Neural cell (in vitro differentiated cells): ENCODE measurements at regions not wholly inside any gene's neighbourhood (a gene's known extent, or its start where the extent isn't known, plus 50 kb on each side); places are given as distances from the start of the nearest gene placed in this dataset.

Source experiments
- H2AFZ ChIP-seq: fragments of 200-600, 300-800 bp; sonication (generic), shearing (Covaris generic); 2 replicates; pipeline ENCODE4 v1.6.0; 2014; ENCODE audit warnings: low read depth, mild to moderate bottlenecking, antibody characterized with exemption, low read length, moderate library complexity
- H3F3A ChIP-seq: fragments of 200-600 bp; shearing (Covaris generic); 2 replicates; pipeline ENCODE4 v1.6.1; 2016; ENCODE audit warnings: mild to moderate bottlenecking, moderate library complexity, mixed read lengths, antibody characterized with exemption, low read length; ENCODE audit not compliant: insufficient read depth, poor library complexity, severe bottlenecking
- H3K27ac ChIP-seq: fragments of 200-600, 300-800 bp; sonication (generic), shearing (Covaris generic); 2 replicates; pipeline ENCODE4 v1.5.1; 2014; ENCODE audit warnings: mild to moderate bottlenecking, low read length, moderate library complexity
- H3K27me3 ChIP-seq: fragments of 300-800, 200-600 bp; sonication (generic), shearing (Covaris generic); 2 replicates; pipeline ENCODE4 v1.6.0; 2014; ENCODE audit warnings: mild to moderate bottlenecking, low read depth, low read length, moderate library complexity; ENCODE audit not compliant: insufficient read depth
- H3K36me3 ChIP-seq: fragments of 300-800, 200-600 bp; sonication (generic), shearing (Covaris generic); 2 replicates; pipeline ENCODE4 v1.5.1; 2014; ENCODE audit warnings: mild to moderate bottlenecking, antibody characterized with exemption, low read length, moderate library complexity; ENCODE audit not compliant: insufficient read depth
- H3K4me2 ChIP-seq: fragments of 300-800, 200-600 bp; sonication (generic), shearing (Covaris generic); 2 replicates; pipeline ENCODE4 v1.6.0; 2014; ENCODE audit warnings: mild to moderate bottlenecking, low read length
- H3K4me3 ChIP-seq: fragments of 300-800, 200-600 bp; sonication (generic), shearing (Covaris generic); 2 replicates; pipeline ENCODE4 v1.5.1; 2014; ENCODE audit warnings: mild to moderate bottlenecking, low read length, moderate library complexity
- H3K79me2 ChIP-seq: fragments of 200-600 bp; shearing (Covaris generic); replicated peaks from 2 replicates; pipeline ENCODE4 v1.6.0; 2014; ENCODE audit warnings: mild to moderate bottlenecking, low read length, moderate library complexity; ENCODE audit not compliant: insufficient read depth
- H3K9ac ChIP-seq: fragments of 300-800, 200-600 bp; sonication (generic), shearing (Covaris generic); 2 replicates; pipeline ENCODE4 v1.6.1; 2016; ENCODE audit warnings: mild to moderate bottlenecking, low read length, mixed read lengths
- H3K9me2 ChIP-seq: fragments of 200-600 bp; shearing (Covaris generic); 2 replicates; pipeline ENCODE4 v1.6.1; 2016; ENCODE audit warnings: mild to moderate bottlenecking, low read length, mixed read lengths; ENCODE audit not compliant: insufficient read depth
- H3K9me3 ChIP-seq: fragments of 200-600, 300-800 bp; sonication (generic), shearing (Covaris generic); 2 replicates; pipeline ENCODE4 v1.6.1; 2016; ENCODE audit warnings: mild to moderate bottlenecking, mixed run types, low read length, moderate library complexity, mixed read lengths
- H4K20me1 ChIP-seq: fragments of 200-600 bp; shearing (Covaris generic); 2 replicates; pipeline ENCODE4 v1.6.1; 2016; ENCODE audit warnings: mild to moderate bottlenecking, mixed run types; ENCODE audit not compliant: insufficient read depth
- CTCF ChIP-seq: fragments of 450-650 bp; IDR thresholded peaks from 2 replicates; pipeline ENCODE4 v1.5.1; 2014; ENCODE audit warnings: antibody characterized with exemption, mild to moderate bottlenecking, moderate library complexity; ENCODE audit not compliant: poor library complexity, severe bottlenecking
- EP300 ChIP-seq: fragments of 450-650 bp; conservative IDR thresholded peaks from 2 replicates; pipeline ENCODE4 v1.6.1; 2014; ENCODE audit warnings: antibody characterized with exemption, mild to moderate bottlenecking, moderate library complexity; ENCODE audit not compliant: poor library complexity, severe bottlenecking
- EZH2 ChIP-seq: fragments of 200-600, 300-800 bp; shearing (Covaris generic), sonication (generic); IDR thresholded peaks from 2 replicates; pipeline ENCODE4 v1.6.1; 2014; ENCODE audit warnings: antibody characterized with exemption, low read length, borderline replicate concordance, mild to moderate bottlenecking; ENCODE audit not compliant: insufficient read depth, poor library complexity, severe bottlenecking
- MXI1 ChIP-seq: fragments of 450-650 bp; conservative IDR thresholded peaks from 2 replicates; pipeline ENCODE4 v1.6.1; 2014; ENCODE audit warnings: antibody characterized with exemption, mild to moderate bottlenecking; ENCODE audit not compliant: poor library complexity, severe bottlenecking
- POLR2AphosphoS5 ChIP-seq: IDR thresholded peaks from 2 replicates; pipeline ENCODE4 v1.6.1; 2012
- RAD21 ChIP-seq: fragments of 450-650 bp; conservative IDR thresholded peaks from 2 replicates; pipeline ENCODE4 v1.6.1; 2014; ENCODE audit warnings: antibody characterized with exemption, mild to moderate bottlenecking, moderate library complexity
- REST ChIP-seq: IDR thresholded peaks from 2 replicates; pipeline ENCODE4 v1.6.1; 2012; ENCODE audit warnings: borderline replicate concordance
- SMC3 ChIP-seq: fragments of 450-650 bp; conservative IDR thresholded peaks from 2 replicates; pipeline ENCODE4 v1.6.1; 2014; ENCODE audit warnings: antibody characterized with exemption, mild to moderate bottlenecking, moderate library complexity; ENCODE audit not compliant: poor library complexity
- TAF1 ChIP-seq: IDR thresholded peaks from 2 replicates; pipeline ENCODE4 v1.6.1; 2012; ENCODE audit warnings: low read depth

- H2AFZ ChIP-seq = no peak overlapping the region
- H3K9ac ChIP-seq = no peak overlapping the region
- no peaks in the 10 kb centered on the region for H3K9me2 ChIP-seq
Measured at GRCh38 chr1:218502383-218502782, 157.2 kb downstream of the TGFB2 start.

GRCh38 chr1:218503102-218503501 lies 158.0 kb downstream of the TGFB2 start:
- Histone ChIP-seq H2AFZ (no peak overlapping the region), H4K20me1 (no peaks in the 10 kb centered on the region), H3K4me3 (no peak overlapping the region), H3K27ac (no peak overlapping the region), H3K9me3 (peaks cover 4% of the 10 kb centered on the region), H3K9ac (no peak overlapping the region), H3K27me3 (no peaks in the 10 kb centered on the region), H3K36me3 (no peaks in the 10 kb centered on the region), H3K4me2 (no peak overlapping the region), H3F3A (no peaks in the 10 kb centered on the region), H3K79me2 (no peaks in the 10 kb centered on the region), H3K9me2 (no peaks in the 10 kb centered on the region)
- TF ChIP-seq REST (no peak), MXI1 (no peak), SMC3 (no peak), EZH2 (no peak), POLR2AphosphoS5 (no peak), EP300 (no peak), CTCF (no peak), RAD21 (no peak), TAF1 (no peak)

More at GRCh38 chr1:218502383-218502782, 157.2 kb downstream of the TGFB2 start:
- no peak overlapping the region for H3K4me3 ChIP-seq
- peaks cover 4% of the 10 kb centered on the region for H3K9me3 ChIP-seq
- TF ChIP-seq TAF1 = no peak
- no peak for TF ChIP-seq CTCF
- peak; percentile 91 for TF ChIP-seq EP300
- TF ChIP-seq MXI1 = no peak
- no peak for TF ChIP-seq SMC3
- TF ChIP-seq RAD21 = no peak
- TF ChIP-seq POLR2AphosphoS5 = peak; percentile 84
- no peaks in the 10 kb centered on the region for H4K20me1 ChIP-seq
- H3K27ac ChIP-seq = no peak overlapping the region
- no peak overlapping the region for H3K4me2 ChIP-seq
- H3K79me2 ChIP-seq = no peaks in the 10 kb centered on the region
- no peaks in the 10 kb centered on the region for H3F3A ChIP-seq
- H3K36me3 ChIP-seq = no peaks in the 10 kb centered on the region
- H3K27me3 ChIP-seq = no peaks in the 10 kb centered on the region
